HL-60 (cell line): ENCODE measurements at regions not wholly inside any gene's neighbourhood (a gene's known extent, or its start where the extent isn't known, plus 50 kb on each side); places are given as distances from the start of the nearest gene placed in this dataset.

Source experiments
- DNase-seq, 2 experiments: peaks; one replicate each; pipeline ENCODE4 v3.0.0-alpha.2; 2010 to 2020; ENCODE audit warnings: low read depth in 1 of 2, low spot score in 1 of 2
- H3K27ac ChIP-seq: fragments of 250-450 bp; sonication (Bioruptor Pico); replicated peaks from 2 replicates; pipeline ENCODE4 v1.5.1; 2020; ENCODE audit warnings: mild to moderate bottlenecking, moderate library complexity
- H3K27me3 ChIP-seq: fragments of 250-450 bp; sonication (Bioruptor Pico); 2 replicates; pipeline ENCODE4 v1.5.1; 2021; ENCODE audit warnings: mild to moderate bottlenecking, moderate library complexity; ENCODE audit not compliant: insufficient read depth, poor library complexity, severe bottlenecking
- H3K4me3 ChIP-seq: replicated peaks from 2 replicates; pipeline ENCODE4 v1.5.1; 2011; ENCODE audit warnings: mild to moderate bottlenecking, control low read depth, low read length; ENCODE audit not compliant: insufficient read depth
- CTCF ChIP-seq: IDR thresholded peaks from one replicate; pipeline ENCODE4 v1.5.1; 2011; ENCODE audit warnings: low read length, control low read depth, inconsistent platforms; ENCODE audit not compliant: insufficient read depth
- GABPA ChIP-seq: IDR thresholded peaks from 2 replicates; pipeline ENCODE4 v1.6.1; 2012; ENCODE audit warnings: low read depth
- POLR2AphosphoS5 ChIP-seq: IDR thresholded peaks from 2 replicates; pipeline ENCODE4 v1.6.1; 2012; ENCODE audit warnings: low read depth
- REST ChIP-seq: IDR thresholded peaks from 2 replicates; pipeline ENCODE4 v1.6.1; 2012; ENCODE audit warnings: low read depth; ENCODE audit not compliant: insufficient replicate concordance
- SPI1 ChIP-seq: IDR thresholded peaks from 2 replicates; pipeline ENCODE4 v1.6.1; 2012; ENCODE audit warnings: low read depth, mild to moderate bottlenecking, borderline replicate concordance

- no peak for DNase-seq
- Histone ChIP-seq H3K27ac (no peak overlapping the region), H3K4me3 (no peak overlapping the region), H3K27me3 (peaks cover 2% of the 10 kb centered on the region)
- no peak for TF ChIP-seq REST
- no peak for TF ChIP-seq SPI1
- TF ChIP-seq POLR2AphosphoS5, result no peak
- no peak for TF ChIP-seq GABPA
- TF ChIP-seq CTCF, result no peak
Measured at GRCh38 chr5:10133830-10134229, 115.9 kb downstream of the ATPSCKMT start.

GRCh38 chr5:10130881-10131280, 118.8 kb downstream of the ATPSCKMT start:
- no peak for TF ChIP-seq REST
- TF ChIP-seq SPI1, result no peak
- no peak for TF ChIP-seq POLR2AphosphoS5
- no peak for TF ChIP-seq CTCF
- TF ChIP-seq GABPA, result no peak
- Histone ChIP-seq H3K27ac (no peak overlapping the region), H3K4me3 (no peak overlapping the region), H3K27me3 (no peaks in the 10 kb centered on the region)
- no peak for DNase-seq

GRCh38 chr5:10126900-10127299, 122.8 kb downstream of the ATPSCKMT start:
- TF ChIP-seq CTCF (no peak), SPI1 (no peak), POLR2AphosphoS5 (no peak), GABPA (no peak), REST (no peak)
- Histone ChIP-seq H3K27ac (no peak overlapping the region), H3K4me3 (no peak overlapping the region), H3K27me3 (no peaks in the 10 kb centered on the region)
- DNase-seq, result no peak
